Right lobe of liver (tissue), 6 donors: ENCODE measurements at regions not wholly inside any gene's neighbourhood (a gene's known extent, or its start where the extent isn't known, plus 50 kb on each side); places are given as distances from the start of the nearest gene placed in this dataset.

Experiments
- ATAC-seq, 4 donors: fragments of 200-7000 bp; cut with Tn5 transposase; one replicate each; pipeline ENCODE4 v1.9.1; 2020; ENCODE audit warnings: mild to moderate bottlenecking in 4 of 4, moderate library complexity in 4 of 4
- DNase-seq, 3 donors: peaks; one replicate each; pipeline ENCODE4 v3.0.0-alpha.2; 2020
- H3K27ac ChIP-seq, 3 donors: fragments of 200-600 bp; one replicate each; pipeline ENCODE4 v1.8.0; 2022
- H3K27me3 ChIP-seq, 2 donors: fragments of 200-600 bp; one replicate each; pipeline ENCODE4 v1.8.0; 2022
- H3K36me3 ChIP-seq, 4 donors: fragments of 200-600 bp; sonication (generic) in 1 of 4; one replicate each; pipeline versions ENCODE4 v1.5.1 to v1.8.0; 2017 to 2022; ENCODE audit warnings: control low read depth in 1 of 4
- H3K4me1 ChIP-seq, 4 donors: fragments of 200-600 bp; sonication (generic) in 1 of 4; one replicate each; pipeline versions ENCODE4 v1.5.1 to v1.8.0; 2017 to 2022; ENCODE audit warnings: control low read depth in 1 of 4
- H3K4me3 ChIP-seq, 3 donors: fragments of 200-600 bp; one replicate each; pipeline ENCODE4 v1.8.0; 2022
- H3K9me3 ChIP-seq, 4 donors: fragments of 200-600 bp; sonication (generic) in 1 of 4; one replicate each; pipeline versions ENCODE4 v1.5.1 to v1.8.0; 2017 to 2022; ENCODE audit warnings: control low read depth in 1 of 4
- CTCF ChIP-seq, 4 donors: fragments of 200-600 bp in 3 of 4; fragments of 450-650 bp in 1 of 4; IDR thresholded peaks; one replicate each; pipeline versions ENCODE4 v1.5.1 to v1.8.0; 2016 to 2022; ENCODE audit warnings: antibody characterized with exemption in 4 of 4, mild to moderate bottlenecking in 2 of 4
- POLR2A ChIP-seq: fragments of 450-650 bp; IDR thresholded peaks from one replicate; pipeline ENCODE4 v1.6.1; 2017; ENCODE audit warnings: antibody characterized with exemption, mild to moderate bottlenecking
- WGBS: methylation state at CpG from one replicate; pipeline ENCODE4 v1.1.6; 2018; ENCODE audit warnings: low coverage, low lambda C conversion rate; ENCODE audit not compliant: insufficient coverage; ENCODE audit errors: missing lambda C conversion rate; 5-methylcytosine and 5-hydroxymethylcytosine counted together
- intact Hi-C, 2 donors: fragments of 100-400 bp; cut with DNase I; formaldehyde crosslinking; loops; one replicate each; pipeline versions ENCODE4 v1.11.2 to v1.14.1; 2022
- donor health status: DM: no; HTN: yes; CAD: no.
- donor health status: DM: no; HTN: no; CAD: no.
- donor health status: DM: no; HTN: no; CAD: no.
- donor health status: DM: no; HTN: yes; CAD: no.
- donor health status: DM: no; HTN: yes; CAD: no.

GRCh38 chr14:59081720-59082119 lies 106.7 kb upstream of the DAAM1 start:
- no peak overlapping the region for H3K27ac ChIP-seq
- H3K4me1 ChIP-seq, result no peaks in the 10 kb centered on the region
- no peaks in the 10 kb centered on the region for H3K36me3 ChIP-seq
- H3K9me3 ChIP-seq, result no peaks in the 10 kb centered on the region
- ATAC-seq (no peak), DNase-seq (no peak)
- no peak for TF ChIP-seq CTCF (IDR thresholded peaks at IDR 0.05)
- TF ChIP-seq POLR2A, result no peak
- no peak overlapping the region for H3K4me3 ChIP-seq
- H3K27me3 ChIP-seq, result no peaks in the 10 kb centered on the region
- intact Hi-C loops, result no loop called here

GRCh38 chr14:59085207-59085739 lies 103.2 kb upstream of the DAAM1 start:
- Histone ChIP-seq H3K36me3 (no peaks in the 10 kb centered on the region), H3K27me3 (no peaks in the 10 kb centered on the region), H3K9me3 (no peaks in the 10 kb centered on the region), H3K4me3 (no peak overlapping the region), H3K4me1 (no peaks in the 10 kb centered on the region), H3K27ac (no peak overlapping the region)
- intact Hi-C loops, result no loop called here
- ATAC-seq (no peak), DNase-seq (no peak)
- TF ChIP-seq POLR2A, result no peak
- TF ChIP-seq CTCF (IDR thresholded peaks at IDR 0.05), result no peak
- 49% methylated on average over 2 of the region's 2 CpGs for WGBS

GRCh38 chr14:59086241-59086882 lies 102.1 kb upstream of the DAAM1 start:
- WGBS, result 33% methylated on average over 5 of the region's 5 CpGs
- ATAC-seq (no peak), DNase-seq (no peak)
- intact Hi-C loops, result no loop called here
- Histone ChIP-seq H3K27me3 (no peaks in the 10 kb centered on the region), H3K9me3 (no peaks in the 10 kb centered on the region), H3K27ac (no peak overlapping the region), H3K4me1 (no peaks in the 10 kb centered on the region), H3K4me3 (no peak overlapping the region), H3K36me3 (no peaks in the 10 kb centered on the region)
- TF ChIP-seq CTCF (IDR thresholded peaks at IDR 0.05), result no peak

GRCh38 chr14:59087240-59087639 lies 101.2 kb upstream of the DAAM1 start:
- no peak for TF ChIP-seq CTCF (IDR thresholded peaks at IDR 0.05)
- no peak for TF ChIP-seq POLR2A
- no peak overlapping the region for H3K4me3 ChIP-seq
- DNase-seq (no peak), ATAC-seq (no peak)
- no peaks in the 10 kb centered on the region for H3K9me3 ChIP-seq
- H3K36me3 ChIP-seq, result no peaks in the 10 kb centered on the region
- H3K27me3 ChIP-seq, result no peaks in the 10 kb centered on the region
- no peaks in the 10 kb centered on the region for H3K4me1 ChIP-seq
- intact Hi-C loops, result no loop called here
- WGBS, result 76% methylated on average over 3 of the region's 3 CpGs
- H3K27ac ChIP-seq, result no peak overlapping the region

- WGBS, result 80% methylated on average over 1 of the region's 2 CpGs
- Histone ChIP-seq H3K36me3 (no peaks in the 10 kb centered on the region), H3K27ac (no peak overlapping the region), H3K27me3 (no peaks in the 10 kb centered on the region), H3K4me1 (no peaks in the 10 kb centered on the region), H3K9me3 (no peaks in the 10 kb centered on the region), H3K4me3 (no peak overlapping the region)
- DNase-seq (no peak), ATAC-seq (no peak)
- intact Hi-C loops, result no loop called here
- no peak for TF ChIP-seq CTCF (IDR thresholded peaks at IDR 0.05)
- no peak for TF ChIP-seq POLR2A
Observed at GRCh38 chr14:59087711-59088110, 100.8 kb upstream of the DAAM1 start.
